DOHH2 (cell line): ENCODE measurements at regions not wholly inside any gene's neighbourhood (a gene's known extent, or its start where the extent isn't known, plus 50 kb on each side); places are given as distances from the start of the nearest gene placed in this dataset.

ENCODE experiments used
- H3F3A ChIP-seq: fragments of 200-600 bp; sonication (generic), shearing (Covaris generic); 2 replicates; pipeline ENCODE4 v1.6.0; 2016; ENCODE audit warnings: antibody characterized with exemption, mild to moderate bottlenecking; ENCODE audit not compliant: control insufficient read depth, insufficient read depth
- H3K27ac ChIP-seq: fragments of 200-600 bp; sonication (generic); 2 replicates; pipeline ENCODE4 v1.5.1; 2014; ENCODE audit warnings: low read depth, mild to moderate bottlenecking, low read length, moderate library complexity
- H3K27me3 ChIP-seq: fragments of 200-600 bp; sonication (generic); 2 replicates; pipeline ENCODE4 v1.6.1; 2014; ENCODE audit warnings: mild to moderate bottlenecking, low read length, mixed read lengths; ENCODE audit not compliant: control insufficient read depth
- H3K36me3 ChIP-seq: fragments of 200-600 bp; sonication (generic); 2 replicates; pipeline ENCODE4 v1.6.1; 2014; ENCODE audit warnings: mild to moderate bottlenecking, low read length, moderate library complexity, mixed read lengths; ENCODE audit not compliant: control insufficient read depth
- H3K4me1 ChIP-seq: fragments of 200-600 bp; sonication (generic); 2 replicates; pipeline ENCODE4 v1.6.1; 2014; ENCODE audit warnings: mild to moderate bottlenecking, low read length, mixed read lengths; ENCODE audit not compliant: control insufficient read depth
- H3K4me2 ChIP-seq: fragments of 200-600 bp; sonication (generic); 2 replicates; pipeline ENCODE4 v1.6.0; 2014; ENCODE audit warnings: mild to moderate bottlenecking, low read length, moderate library complexity
- H3K4me3 ChIP-seq: fragments of 200-600 bp; sonication (generic); 2 replicates; pipeline ENCODE4 v1.5.1; 2014; ENCODE audit warnings: mild to moderate bottlenecking, low read length, mixed read lengths
- H3K79me2 ChIP-seq: fragments of 200-600 bp; sonication (generic); 2 replicates; pipeline ENCODE4 v1.6.1; 2014; ENCODE audit warnings: mild to moderate bottlenecking, low read length, mixed read lengths; ENCODE audit not compliant: control insufficient read depth
- H3K9me2 ChIP-seq: fragments of 200-600 bp; sonication (generic); replicated peaks from 2 replicates; pipeline ENCODE4 v1.6.1; 2014; ENCODE audit warnings: mild to moderate bottlenecking, low read length, mixed read lengths; ENCODE audit not compliant: control insufficient read depth
- H3K9me3 ChIP-seq: fragments of 200-600 bp; sonication (generic); 2 replicates; pipeline ENCODE4 v1.6.1; 2014; ENCODE audit warnings: antibody characterized with exemption, low read length, mixed read lengths; ENCODE audit not compliant: control insufficient read depth, insufficient read depth
- H4K20me1 ChIP-seq: fragments of 200-600 bp; sonication (generic); 2 replicates; pipeline ENCODE4 v1.6.0; 2014; ENCODE audit warnings: low read depth, mild to moderate bottlenecking, antibody characterized with exemption, low read length, moderate library complexity; ENCODE audit not compliant: control insufficient read depth, insufficient read depth
- CTCF ChIP-seq: fragments of 200-600 bp; sonication (generic); IDR thresholded peaks from one replicate; pipeline ENCODE4 v1.5.1; 2014; ENCODE audit warnings: antibody characterized with exemption, mild to moderate bottlenecking, low read depth, low read length; ENCODE audit not compliant: poor library complexity, severe bottlenecking
- EZH2phosphoT487 ChIP-seq: fragments of 200-600 bp; sonication (generic); IDR thresholded peaks from 2 replicates; pipeline ENCODE4 v1.6.1; 2017; ENCODE audit warnings: borderline replicate concordance, mild to moderate bottlenecking, antibody characterized with exemption, low read length, moderate library complexity, mixed read lengths

GRCh38 chr2:236688157-236688556, 118.5 kb downstream of the ACKR3 start:
- no peak for TF ChIP-seq CTCF
- no peak for TF ChIP-seq EZH2phosphoT487
- Histone ChIP-seq H4K20me1 (no peaks in the 10 kb centered on the region), H3K27me3 (0 out of 2 replicates have a peak, but pooled peaks cover 2% of the 10 kb centered on the region), H3K4me2 (no peak overlapping the region), H3K27ac (no peak overlapping the region), H3K79me2 (no peaks in the 10 kb centered on the region), H3K4me3 (no peak overlapping the region), H3K36me3 (no peaks in the 10 kb centered on the region), H3K9me2 (no peaks in the 10 kb centered on the region), H3F3A (no peaks in the 10 kb centered on the region), H3K9me3 (no peaks in the 10 kb centered on the region), H3K4me1 (no peaks in the 10 kb centered on the region)

- Histone ChIP-seq H3K4me3 (no peak overlapping the region), H3K27ac (no peak overlapping the region), H4K20me1 (no peaks in the 10 kb centered on the region), H3K9me3 (no peaks in the 10 kb centered on the region), H3F3A (no peaks in the 10 kb centered on the region), H3K79me2 (no peaks in the 10 kb centered on the region), H3K4me2 (no peak overlapping the region), H3K4me1 (no peaks in the 10 kb centered on the region), H3K36me3 (no peaks in the 10 kb centered on the region), H3K27me3 (0 out of 2 replicates have a peak, but pooled peaks cover 2% of the 10 kb centered on the region), H3K9me2 (no peaks in the 10 kb centered on the region)
- TF ChIP-seq CTCF (no peak), EZH2phosphoT487 (no peak)
Measured at GRCh38 chr2:236688563-236689392, 119.2 kb downstream of the ACKR3 start.

GRCh38 chr2:236689393-236689700, 119.7 kb downstream of the ACKR3 start:
- Histone ChIP-seq H3K9me3 (no peaks in the 10 kb centered on the region), H3K27ac (no peak overlapping the region), H3K27me3 (0 out of 2 replicates have a peak, but pooled peaks cover 2% of the 10 kb centered on the region), H3K9me2 (no peaks in the 10 kb centered on the region), H3K4me3 (no peak overlapping the region), H3K4me1 (no peaks in the 10 kb centered on the region), H3K79me2 (no peaks in the 10 kb centered on the region), H3K36me3 (no peaks in the 10 kb centered on the region), H3F3A (no peaks in the 10 kb centered on the region), H3K4me2 (no peak overlapping the region), H4K20me1 (no peaks in the 10 kb centered on the region)
- no peak for TF ChIP-seq CTCF
- TF ChIP-seq EZH2phosphoT487, result no peak
